ENCODE measurements at regions not wholly inside any gene's neighbourhood (a gene's known extent, or its start where the extent isn't known, plus 50 kb on each side); places are given as distances from the start of the nearest gene placed in this dataset.

DNA sequence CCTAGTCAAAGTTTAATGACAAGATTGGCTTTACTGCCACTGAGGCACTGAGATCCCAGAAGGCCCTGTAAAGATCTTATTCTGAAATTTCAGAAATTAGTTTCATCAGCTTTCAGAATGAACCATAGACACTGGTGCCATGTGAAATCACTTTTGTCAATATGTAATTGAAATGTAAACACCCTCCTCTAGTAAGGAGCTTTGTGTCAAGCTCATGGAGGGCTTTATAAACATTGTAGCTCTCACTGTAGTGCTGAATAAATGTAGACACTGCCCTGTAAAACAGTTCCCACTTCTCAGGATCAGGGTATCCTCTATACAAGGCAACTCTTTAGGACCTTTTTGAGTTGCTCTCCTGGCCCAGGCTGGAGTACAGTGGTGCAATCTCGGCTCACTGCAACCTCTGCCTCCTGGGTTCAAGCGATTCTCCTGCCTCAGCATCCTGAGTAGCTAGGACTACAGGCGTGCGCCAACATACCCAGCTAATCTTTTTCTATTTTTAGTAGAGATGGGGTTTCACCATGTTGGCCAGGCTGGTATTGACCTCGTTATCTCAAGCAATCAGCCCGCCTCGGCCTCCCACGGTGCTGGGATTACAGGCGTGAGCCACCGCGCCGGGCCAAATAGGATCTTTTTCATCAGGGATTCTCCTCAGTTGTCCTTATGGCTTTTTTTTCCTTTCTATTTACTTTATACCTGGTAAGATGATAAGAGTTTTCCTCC lies 1823.9 kb upstream of the CDH9 start:
- H3K27ac ChIP-seq (replicated peaks), result no peak overlapping the region
- DNase-seq (ENCODE audit: low read depth in 1 of 2, low spot score in 1 of 2), result no peak
- TF ChIP-seq REST (IDR thresholded peaks at IDR 0.05; ENCODE audit: insufficient replicate concordance, low read depth), result no peak
- TF ChIP-seq GABPA (IDR thresholded peaks at IDR 0.05; ENCODE audit: low read depth), result no peak
- no peak for TF ChIP-seq POLR2AphosphoS5 (IDR thresholded peaks at IDR 0.05; ENCODE audit: low read depth)
- TF ChIP-seq, protein P1, sequence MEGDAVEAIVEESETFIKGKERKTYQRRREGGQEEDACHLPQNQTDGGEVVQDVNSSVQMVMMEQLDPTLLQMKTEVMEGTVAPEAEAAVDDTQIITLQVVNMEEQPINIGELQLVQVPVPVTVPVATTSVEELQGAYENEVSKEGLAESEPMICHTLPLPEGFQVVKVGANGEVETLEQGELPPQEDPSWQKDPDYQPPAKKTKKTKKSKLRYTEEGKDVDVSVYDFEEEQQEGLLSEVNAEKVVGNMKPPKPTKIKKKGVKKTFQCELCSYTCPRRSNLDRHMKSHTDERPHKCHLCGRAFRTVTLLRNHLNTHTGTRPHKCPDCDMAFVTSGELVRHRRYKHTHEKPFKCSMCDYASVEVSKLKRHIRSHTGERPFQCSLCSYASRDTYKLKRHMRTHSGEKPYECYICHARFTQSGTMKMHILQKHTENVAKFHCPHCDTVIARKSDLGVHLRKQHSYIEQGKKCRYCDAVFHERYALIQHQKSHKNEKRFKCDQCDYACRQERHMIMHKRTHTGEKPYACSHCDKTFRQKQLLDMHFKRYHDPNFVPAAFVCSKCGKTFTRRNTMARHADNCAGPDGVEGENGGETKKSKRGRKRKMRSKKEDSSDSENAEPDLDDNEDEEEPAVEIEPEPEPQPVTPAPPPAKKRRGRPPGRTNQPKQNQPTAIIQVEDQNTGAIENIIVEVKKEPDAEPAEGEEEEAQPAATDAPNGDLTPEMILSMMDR (IDR thresholded peaks at IDR 0.05; ENCODE audit: insufficient read depth, low read length), result no peak
- TF ChIP-seq SPI1 (IDR thresholded peaks at IDR 0.05; ENCODE audit: borderline replicate concordance, low read depth), result no peak
- H3K27me3 ChIP-seq (ENCODE audit: insufficient read depth, poor library complexity, severe bottlenecking), result no peaks in the 10 kb centered on the region
- H3K4me3 ChIP-seq (replicated peaks; ENCODE audit: insufficient read depth, low read length), result no peak overlapping the region

GRCh38 chr5:28855626-28856025 lies 1817.2 kb upstream of the CDH9 start:
- no peak overlapping the region for H3K4me3 ChIP-seq (replicated peaks; ENCODE audit: insufficient read depth, low read length)
- no peak overlapping the region for H3K27ac ChIP-seq (replicated peaks)
- no peak for DNase-seq (ENCODE audit: low read depth in 1 of 2, low spot score in 1 of 2)
- TF ChIP-seq GABPA (IDR thresholded peaks at IDR 0.05; ENCODE audit: low read depth), result no peak
- no peak for TF ChIP-seq SPI1 (IDR thresholded peaks at IDR 0.05; ENCODE audit: borderline replicate concordance, low read depth)
- TF ChIP-seq POLR2AphosphoS5 (IDR thresholded peaks at IDR 0.05; ENCODE audit: low read depth), result no peak
- TF ChIP-seq, protein P1 (IDR thresholded peaks at IDR 0.05; ENCODE audit: insufficient read depth, low read length), result no peak
- TF ChIP-seq REST (IDR thresholded peaks at IDR 0.05; ENCODE audit: insufficient replicate concordance, low read depth), result no peak
- no peaks in the 10 kb centered on the region for H3K27me3 ChIP-seq (ENCODE audit: insufficient read depth, poor library complexity, severe bottlenecking)

DNA sequence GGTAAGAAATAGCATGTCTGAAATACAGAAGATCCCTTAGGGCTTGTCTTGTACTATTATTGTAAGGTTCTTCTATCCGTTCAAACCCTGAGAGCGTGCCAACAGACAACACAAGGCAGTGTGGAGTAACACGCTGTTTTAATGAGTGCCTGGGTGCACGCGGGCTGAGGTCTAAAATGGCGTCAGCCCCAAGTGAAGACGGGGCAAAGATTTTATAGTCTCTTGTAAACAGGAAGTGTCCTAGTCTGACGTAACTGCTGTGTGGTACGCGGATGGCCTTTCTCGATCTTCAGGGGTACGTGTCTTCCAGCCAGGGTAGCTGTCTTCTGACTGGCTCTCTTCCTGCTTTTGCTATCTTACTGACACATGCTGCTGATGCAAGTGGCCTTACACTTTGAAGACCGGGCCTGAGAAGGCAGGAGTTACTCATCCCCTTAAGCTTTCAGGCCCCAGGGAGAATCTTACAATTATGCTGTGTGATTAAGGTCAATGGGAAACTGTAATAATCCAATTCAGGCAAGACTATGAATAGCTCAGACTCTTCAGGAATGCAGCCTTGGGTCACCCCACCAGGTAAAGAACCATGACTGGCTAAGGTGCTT lies 1812.0 kb upstream of the CDH9 start:
- H3K27ac ChIP-seq (replicated peaks), result no peak overlapping the region
- H3K27me3 ChIP-seq (ENCODE audit: insufficient read depth, poor library complexity, severe bottlenecking), result no peaks in the 10 kb centered on the region
- no peak for TF ChIP-seq SPI1 (IDR thresholded peaks at IDR 0.05; ENCODE audit: borderline replicate concordance, low read depth)
- TF ChIP-seq REST (IDR thresholded peaks at IDR 0.05; ENCODE audit: insufficient replicate concordance, low read depth), result no peak
- TF ChIP-seq POLR2AphosphoS5 (IDR thresholded peaks at IDR 0.05; ENCODE audit: low read depth), result no peak
- TF ChIP-seq, protein P1 (IDR thresholded peaks at IDR 0.05; ENCODE audit: insufficient read depth, low read length), result no peak
- no peak for TF ChIP-seq GABPA (IDR thresholded peaks at IDR 0.05; ENCODE audit: low read depth)
- H3K4me3 ChIP-seq (replicated peaks; ENCODE audit: insufficient read depth, low read length), result no peak overlapping the region
- no peak for DNase-seq (ENCODE audit: low read depth in 1 of 2, low spot score in 1 of 2)

Measured in HL-60 (cell line).